Epithelial cell of esophagus (primary cell): ENCODE measurements at regions not wholly inside any gene's neighbourhood (a gene's known extent, or its start where the extent isn't known, plus 50 kb on each side); places are given as distances from the start of the nearest gene placed in this dataset.

Source experiments
- DNase-seq: peaks from one replicate; pipeline ENCODE4 v3.0.0; 2010; ENCODE audit warnings: low read depth
- H3K4me3 ChIP-seq: 2 replicates; pipeline ENCODE4 v1.5.1; 2011; ENCODE audit warnings: mild to moderate bottlenecking, low read length, control low read depth
- TF ChIP-seq, protein P1 (sequence below): IDR thresholded peaks from 2 replicates; pipeline ENCODE4 v1.5.1; 2011; ENCODE audit warnings: low read depth, mild to moderate bottlenecking, low read length, control low read depth, inconsistent platforms; ENCODE audit not compliant: insufficient read depth; ENCODE audit errors: missing control alignments

DNA sequence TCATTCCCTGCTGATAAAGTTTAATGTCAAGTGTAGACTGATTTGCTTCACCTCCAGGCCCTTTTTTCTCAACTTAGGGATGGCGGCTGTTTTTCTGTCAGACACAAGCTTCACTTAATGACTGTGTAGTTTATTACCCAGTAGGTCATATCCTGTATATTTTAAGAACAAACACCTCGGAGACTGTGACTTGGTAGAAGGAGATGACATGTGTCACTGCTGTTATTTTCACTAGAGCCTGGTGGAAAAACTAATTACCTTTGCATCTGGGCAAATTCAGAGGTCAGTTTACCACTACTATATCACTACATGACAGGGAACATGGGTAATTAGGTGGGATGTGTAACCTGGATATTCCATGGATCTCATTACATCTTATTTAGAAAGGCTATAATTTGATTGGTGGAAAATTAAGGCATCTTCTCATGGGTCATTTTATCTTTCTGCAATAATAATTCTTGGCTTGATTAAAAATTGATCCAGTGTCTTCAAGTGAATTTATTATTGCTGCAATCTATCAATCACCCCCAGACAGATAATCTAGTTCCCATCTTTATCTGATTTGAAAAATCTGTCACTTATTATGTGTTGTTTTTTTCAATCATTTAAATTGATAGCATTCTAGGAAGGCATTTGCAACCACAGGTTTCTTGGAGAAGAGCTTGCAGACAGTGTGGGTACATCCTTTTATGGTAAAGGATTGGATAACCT lies 353.8 kb upstream of the SPRED2 start:
- no peak overlapping the region for H3K4me3 ChIP-seq
- DNase-seq, result no peak
- TF ChIP-seq, protein P1, sequence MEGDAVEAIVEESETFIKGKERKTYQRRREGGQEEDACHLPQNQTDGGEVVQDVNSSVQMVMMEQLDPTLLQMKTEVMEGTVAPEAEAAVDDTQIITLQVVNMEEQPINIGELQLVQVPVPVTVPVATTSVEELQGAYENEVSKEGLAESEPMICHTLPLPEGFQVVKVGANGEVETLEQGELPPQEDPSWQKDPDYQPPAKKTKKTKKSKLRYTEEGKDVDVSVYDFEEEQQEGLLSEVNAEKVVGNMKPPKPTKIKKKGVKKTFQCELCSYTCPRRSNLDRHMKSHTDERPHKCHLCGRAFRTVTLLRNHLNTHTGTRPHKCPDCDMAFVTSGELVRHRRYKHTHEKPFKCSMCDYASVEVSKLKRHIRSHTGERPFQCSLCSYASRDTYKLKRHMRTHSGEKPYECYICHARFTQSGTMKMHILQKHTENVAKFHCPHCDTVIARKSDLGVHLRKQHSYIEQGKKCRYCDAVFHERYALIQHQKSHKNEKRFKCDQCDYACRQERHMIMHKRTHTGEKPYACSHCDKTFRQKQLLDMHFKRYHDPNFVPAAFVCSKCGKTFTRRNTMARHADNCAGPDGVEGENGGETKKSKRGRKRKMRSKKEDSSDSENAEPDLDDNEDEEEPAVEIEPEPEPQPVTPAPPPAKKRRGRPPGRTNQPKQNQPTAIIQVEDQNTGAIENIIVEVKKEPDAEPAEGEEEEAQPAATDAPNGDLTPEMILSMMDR, result no peak

DNA sequence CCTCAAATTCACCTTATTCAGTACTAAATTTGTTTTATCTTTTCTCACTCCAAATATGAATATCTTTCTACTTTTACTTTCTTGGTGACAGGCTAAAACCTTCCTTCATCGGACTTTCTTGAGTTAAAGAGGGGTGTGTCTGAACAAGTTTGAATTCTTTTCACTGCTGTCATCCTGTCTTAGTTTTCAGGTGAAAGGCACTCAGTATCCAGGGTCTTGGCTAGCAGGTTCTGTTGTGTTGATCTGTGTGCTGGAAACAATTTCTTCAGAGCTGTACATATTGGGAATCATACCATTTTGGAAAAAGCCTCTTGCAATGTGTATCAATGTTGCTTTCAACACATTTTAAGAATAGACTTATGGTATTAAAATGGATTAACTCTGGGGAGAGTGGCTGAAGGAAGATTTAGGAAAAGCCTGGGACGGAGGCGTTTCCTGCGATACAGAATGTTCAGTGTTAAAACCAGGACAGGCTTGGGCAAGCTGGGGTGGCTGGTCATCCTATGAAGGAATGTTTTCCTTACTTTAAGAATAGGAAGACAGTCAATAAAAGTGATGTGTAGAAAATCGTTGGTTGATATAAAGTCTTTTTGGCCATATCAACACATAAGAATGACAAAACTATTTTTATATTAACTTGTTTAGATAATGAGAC lies 350.7 kb upstream of the SPRED2 start:
- TF ChIP-seq, protein P1, result no peak
- DNase-seq, result peak; percentile 87
- H3K4me3 ChIP-seq, result peak overlapping the region; percentile 17

DNA sequence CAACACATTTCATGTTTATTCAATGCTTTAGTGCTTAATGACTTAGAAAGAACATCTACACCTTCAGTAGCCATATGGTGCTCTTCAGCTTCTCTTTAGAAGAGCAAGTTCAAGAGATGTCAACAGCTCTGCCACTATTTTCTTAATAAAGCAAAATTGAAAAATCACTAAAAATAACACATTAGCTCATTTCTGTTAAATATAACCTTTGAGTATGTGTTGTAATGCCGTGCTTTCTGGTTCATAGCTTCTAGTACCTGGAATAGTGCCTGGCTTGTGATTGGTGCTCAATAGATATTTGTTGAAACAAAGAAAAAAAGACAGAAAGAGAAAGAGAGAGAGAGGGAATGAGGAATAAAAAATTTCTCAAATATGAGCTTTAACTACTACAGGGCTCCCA lies 349.8 kb upstream of the SPRED2 start:
- DNase-seq, result no peak
- H3K4me3 ChIP-seq, result no peak overlapping the region
- TF ChIP-seq, protein P1, result no peak

DNA sequence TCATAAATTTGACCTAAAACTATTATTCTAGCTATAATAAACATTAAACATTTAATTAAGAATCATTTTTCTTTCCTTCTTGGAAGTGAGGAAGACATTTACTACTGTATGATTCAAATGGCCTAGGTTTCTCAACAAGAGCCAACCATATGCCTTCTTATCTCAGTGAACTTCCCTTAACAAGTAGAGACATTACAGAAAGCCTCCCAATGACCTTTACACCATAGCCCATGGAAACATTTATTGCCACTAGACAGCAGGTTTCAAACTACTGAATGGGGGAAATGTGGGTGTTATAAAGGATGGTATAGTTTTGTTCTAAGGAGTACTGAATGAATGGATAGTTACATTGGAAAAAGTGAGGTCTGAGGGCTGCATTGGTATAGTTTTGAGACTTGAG lies 349.4 kb upstream of the SPRED2 start:
- H3K4me3 ChIP-seq, result no peak overlapping the region
- TF ChIP-seq, protein P1, result no peak
- no peak for DNase-seq

DNA sequence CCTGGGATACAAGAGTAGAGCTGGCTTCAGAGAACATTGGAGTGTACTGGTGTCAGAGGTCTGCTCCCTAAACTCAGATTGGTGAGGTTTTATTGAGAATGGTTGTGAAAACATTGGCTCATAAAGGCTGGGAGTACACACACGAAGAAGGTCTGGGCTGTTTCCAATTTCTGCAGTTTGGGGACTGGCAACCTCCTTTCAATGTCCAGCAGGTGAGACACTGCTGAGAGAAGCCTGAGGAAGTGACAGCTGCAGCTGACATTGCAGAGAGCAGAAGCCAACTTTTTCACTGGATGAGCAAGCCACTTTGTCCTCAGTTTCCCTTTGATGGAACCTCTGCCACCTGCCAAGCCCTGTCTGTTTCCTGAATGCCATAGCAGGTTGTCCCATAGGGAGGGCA lies 346.6 kb upstream of the SPRED2 start:
- TF ChIP-seq, protein P1, result no peak
- DNase-seq, result no peak

DNA sequence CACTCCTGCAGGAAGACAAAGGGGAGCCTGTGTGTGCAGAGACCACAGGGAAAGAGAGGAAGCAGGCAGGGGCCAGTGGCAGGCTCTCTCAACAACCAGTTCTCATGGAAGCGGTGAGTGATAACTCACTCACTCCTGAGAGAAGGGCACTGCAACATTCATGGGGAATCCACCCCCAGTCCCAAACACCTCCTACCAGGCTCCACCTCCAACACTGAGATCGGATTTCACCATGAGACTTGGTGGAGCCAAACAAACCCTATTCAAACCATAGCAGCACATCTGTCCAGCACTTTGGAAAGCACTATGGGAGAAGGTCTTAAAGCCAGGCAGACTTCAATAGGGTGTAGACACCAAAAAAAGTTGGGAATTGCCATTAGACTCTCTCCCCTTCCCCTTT lies 345.7 kb upstream of the SPRED2 start:
- DNase-seq, result peak; percentile 41
- TF ChIP-seq, protein P1, result no peak
- H3K4me3 ChIP-seq, result no peak overlapping the region

More for the DNA sequence above, 346.6 kb upstream of the SPRED2 start:
- H3K4me3 ChIP-seq, result no peak overlapping the region

DNA sequence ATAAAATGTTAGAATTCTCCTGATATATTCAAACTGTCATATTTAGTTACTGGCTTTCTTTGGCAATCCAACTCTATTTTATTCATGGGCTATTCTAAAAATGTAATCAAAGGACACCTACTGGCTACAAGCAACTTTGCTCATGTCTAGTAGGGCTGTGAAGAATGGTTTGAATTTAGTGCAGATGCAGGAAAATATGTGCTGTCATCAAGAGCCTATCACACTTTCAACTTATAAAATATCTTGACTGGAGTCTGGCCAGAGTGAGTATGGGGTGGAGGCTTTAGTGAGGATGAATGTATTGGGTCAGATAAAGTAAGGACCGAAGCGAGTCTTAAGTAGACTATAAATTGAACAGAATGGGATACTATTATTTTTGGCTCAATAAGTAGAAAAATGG lies 343.4 kb upstream of the SPRED2 start:
- no peak for DNase-seq
- H3K4me3 ChIP-seq, result no peak overlapping the region
- TF ChIP-seq, protein P1, result no peak
